Head of caudate nucleus (tissue), 42 donors: ENCODE measurements at regions not wholly inside any gene's neighbourhood (a gene's known extent, or its start where the extent isn't known, plus 50 kb on each side); places are given as distances from the start of the nearest gene placed in this dataset.

Source experiments
- DNase-seq, 42 donors: peaks; one replicate each; pipeline versions ENCODE4 v3.0.0 to v3.0.0-alpha.2; 2020 to 2021; ENCODE audit warnings: mixed read lengths in 7 of 42
- intact Hi-C: fragments of 100-400 bp; cut with DNase I; formaldehyde crosslinking; loops from one replicate; pipeline ENCODE4 v1.15.0; 2022

DNA sequence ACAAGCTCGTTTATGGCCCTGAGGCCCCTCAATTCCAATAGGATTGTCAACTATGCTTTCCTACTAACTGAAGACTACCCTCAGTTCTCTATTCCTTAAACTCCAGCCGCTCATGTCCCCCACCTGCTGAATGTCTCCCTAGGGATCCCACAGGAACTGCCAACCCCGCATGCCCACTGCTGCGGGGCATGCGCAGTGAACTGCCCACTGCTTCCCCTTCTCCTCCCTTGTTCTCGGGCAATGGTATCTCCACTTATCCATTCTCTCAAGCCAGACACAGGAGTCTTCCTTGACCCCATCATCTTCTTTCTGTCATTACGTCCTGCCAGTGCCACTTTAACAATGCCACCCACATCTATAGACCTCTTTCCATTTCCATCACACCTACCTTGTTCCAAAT is 90.0 kb downstream of the FGF18 start:
- intact Hi-C loops, result no loop called here
- no peak for DNase-seq

DNA sequence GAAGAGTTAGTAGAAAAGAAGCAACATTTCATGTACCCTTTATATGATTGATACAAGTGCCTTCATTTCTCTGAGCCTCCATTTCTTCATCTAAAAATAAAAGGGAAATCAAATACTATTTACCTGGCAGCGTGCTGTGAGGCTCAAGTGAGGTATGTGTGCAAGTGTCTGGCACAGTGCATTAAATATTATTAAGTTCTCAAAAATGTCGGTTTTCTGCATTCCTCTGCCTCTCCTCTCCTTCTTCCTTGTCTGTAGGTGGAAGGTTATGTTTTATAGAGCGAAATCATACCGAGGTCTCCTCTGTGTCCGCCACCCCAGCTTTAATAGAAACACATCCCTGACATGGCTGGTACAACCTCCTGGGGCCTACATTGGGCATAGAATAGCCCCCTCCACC is 93.0 kb downstream of the FGF18 start:
- intact Hi-C loops, result no loop called here
- DNase-seq, result no peak

DNA sequence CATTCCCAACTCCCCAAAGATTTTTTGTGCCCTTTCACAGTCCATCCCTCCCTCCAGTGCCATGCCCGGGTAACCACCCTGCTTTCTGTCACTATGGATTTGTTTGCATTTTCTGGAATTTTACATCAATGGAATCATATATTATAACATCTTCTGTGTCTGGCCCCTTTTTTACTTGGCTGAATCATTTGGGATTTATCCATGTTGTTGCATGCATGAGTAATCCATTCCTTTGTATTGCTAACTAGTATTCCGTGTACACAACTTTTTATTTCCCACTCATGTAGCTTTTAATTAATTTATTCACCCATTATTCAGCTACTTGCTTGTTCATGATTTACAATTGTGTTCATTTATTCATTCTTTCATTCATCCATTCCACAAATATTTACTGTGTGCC is 94.1 kb downstream of the FGF18 start:
- no peak for DNase-seq
- intact Hi-C loops, result no loop called here

DNA sequence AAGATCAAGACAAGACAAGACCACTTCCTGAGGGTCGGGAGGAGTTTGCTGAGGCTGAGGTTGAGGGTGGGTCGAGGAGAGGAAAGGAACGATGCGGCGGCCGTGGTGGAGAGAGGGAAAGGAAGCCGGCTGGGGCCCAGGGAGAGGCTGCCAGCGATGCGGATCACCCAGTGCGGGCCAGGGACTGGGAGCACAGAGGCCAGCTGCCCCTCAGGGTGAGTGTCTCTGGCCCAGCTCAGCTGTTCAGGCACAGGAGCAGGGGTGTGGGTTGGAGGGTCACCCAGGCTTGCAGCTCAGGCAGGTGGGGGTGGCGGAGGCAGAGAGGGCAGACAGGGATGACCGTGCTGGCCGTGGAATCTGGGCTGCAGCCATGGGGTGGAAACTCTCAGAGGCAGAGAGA is 99.5 kb downstream of the FGF18 start:
- intact Hi-C loops, result no loop called here
- no peak for DNase-seq

DNA sequence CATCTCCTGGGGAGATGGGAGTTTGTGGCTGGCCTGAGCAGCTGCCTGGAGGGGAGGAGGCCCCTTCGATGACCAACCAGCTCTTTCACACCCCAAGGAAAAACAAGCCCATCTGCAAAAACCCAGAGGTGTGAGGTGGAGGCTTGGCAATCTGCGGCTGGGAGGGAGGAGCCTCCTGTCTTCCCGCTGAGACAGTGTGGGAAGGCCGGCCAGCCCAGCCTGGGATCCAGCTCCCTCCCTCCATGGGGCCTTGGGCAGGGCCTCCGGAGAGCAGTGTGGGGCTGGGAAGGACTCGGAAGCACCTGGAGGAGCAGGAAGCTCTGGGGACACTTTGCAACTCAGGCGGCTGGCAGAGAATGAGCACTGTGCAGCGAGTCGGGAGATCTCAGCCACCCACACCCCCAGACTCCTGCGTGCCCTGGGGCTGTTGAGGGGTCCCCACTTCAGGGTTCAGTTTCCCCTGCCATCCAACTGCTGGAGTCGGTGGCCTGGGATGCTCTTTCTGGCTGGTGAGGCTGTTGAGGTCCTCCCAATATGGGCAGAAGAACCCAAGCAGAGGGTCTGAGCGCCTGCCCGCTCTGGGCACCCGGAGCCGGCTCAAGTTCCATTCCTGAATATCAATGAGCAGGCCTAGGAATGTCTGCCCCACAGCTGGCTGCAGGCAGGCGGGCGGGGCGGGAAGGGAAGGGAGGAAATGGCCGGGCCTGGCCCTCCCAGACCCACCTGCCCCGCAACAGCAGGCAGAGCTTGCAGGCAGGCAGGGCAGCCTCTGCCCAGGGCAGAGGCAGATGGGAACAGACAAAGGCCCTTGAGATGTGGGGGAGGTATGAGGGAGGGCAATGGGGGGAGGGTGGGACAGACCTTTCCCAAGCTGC is 101.1 kb downstream of the FGF18 start:
- intact Hi-C loops, result no loop called here
- DNase-seq, result no peak

DNA sequence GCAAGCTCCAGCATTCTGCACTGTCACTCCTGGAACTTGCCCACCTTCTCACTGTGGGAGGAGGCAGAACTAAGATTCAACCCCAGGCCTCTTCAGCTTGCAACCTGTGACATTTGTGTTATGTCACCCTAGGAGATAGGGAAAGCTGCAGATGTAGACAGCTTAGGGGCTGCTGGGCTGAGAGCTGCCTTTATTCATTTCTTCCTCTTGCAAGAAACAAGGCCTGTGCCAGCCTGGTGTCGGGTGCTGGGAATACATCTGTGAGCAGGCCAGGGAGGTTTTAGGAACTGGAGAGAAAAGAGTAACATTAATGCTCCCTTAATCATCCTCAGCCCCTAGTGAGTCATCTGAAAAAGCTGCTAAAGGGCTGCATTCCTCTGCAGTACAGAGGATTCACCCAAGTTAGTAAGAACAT is 101.8 kb downstream of the FGF18 start:
- DNase-seq, result peak in 37 of 42 donors; percentile 1 to 77 (median 33)
- intact Hi-C loops, result no loop called here

DNA sequence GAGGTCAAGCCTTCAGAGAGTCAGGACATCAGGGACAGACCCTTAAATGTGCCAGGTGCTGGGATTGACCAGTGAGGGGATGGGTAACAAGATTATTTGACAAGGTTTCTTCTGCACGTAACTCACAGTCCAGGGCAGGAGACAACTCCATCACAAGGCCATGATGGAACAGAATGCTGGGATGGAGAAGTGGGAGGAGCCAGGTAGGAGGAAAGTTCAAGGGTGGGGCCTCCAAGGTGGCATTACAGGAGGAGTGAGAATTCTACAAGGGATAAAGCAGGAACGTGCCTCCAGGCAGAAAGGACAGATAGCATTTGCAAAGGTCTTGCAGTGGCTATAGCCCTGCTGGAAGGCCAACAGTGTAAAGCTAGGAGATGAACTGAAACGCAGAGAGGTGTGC is 102.2 kb downstream of the FGF18 start:
- no peak for DNase-seq
- intact Hi-C loops, result no loop called here

DNA sequence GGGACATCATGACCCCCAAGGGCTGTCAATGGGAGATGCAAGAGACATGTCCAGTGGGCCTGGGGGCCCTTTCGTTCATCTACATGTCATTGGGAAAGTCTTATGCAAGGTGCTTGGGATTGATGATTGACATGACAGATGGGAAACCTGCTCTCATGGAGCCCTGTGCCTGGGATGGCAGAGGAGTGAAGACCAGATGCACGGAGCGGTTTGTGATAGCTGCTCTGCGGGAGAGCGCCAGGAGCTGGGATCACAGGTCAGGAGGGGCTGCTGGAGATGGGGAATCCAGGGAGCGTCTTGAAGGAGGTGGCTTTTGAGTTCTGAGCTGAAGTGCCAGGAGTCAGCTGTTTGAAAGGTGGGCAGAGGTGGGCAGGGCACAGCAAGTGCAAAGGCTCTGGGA is 104.3 kb downstream of the FGF18 start:
- no peak for DNase-seq
- intact Hi-C loops, result no loop called here

DNA sequence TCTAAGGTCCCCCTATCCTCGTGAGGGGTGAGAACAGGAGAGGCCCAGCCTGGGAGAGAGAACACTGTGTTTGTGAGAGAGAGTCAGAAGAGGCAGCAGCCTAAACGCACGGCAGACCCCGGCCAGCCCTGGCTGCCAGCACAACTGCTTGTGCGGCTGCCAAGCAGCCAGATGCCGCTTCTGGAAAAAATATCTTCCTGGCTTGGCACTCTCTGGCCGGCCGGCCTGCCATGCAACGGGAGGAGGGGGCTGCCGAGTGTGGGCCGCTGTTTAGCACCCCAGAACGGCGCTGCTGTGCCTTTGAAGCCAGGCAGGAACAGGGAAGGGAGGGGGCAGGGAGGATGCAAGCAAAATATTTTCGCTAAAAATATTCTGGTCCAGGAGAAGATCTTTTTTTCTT is 105.0 kb downstream of the FGF18 start:
- peak in 10 of 42 donors; percentile 6 to 38 (median 13) for DNase-seq
- intact Hi-C loops, result no loop called here

DNA sequence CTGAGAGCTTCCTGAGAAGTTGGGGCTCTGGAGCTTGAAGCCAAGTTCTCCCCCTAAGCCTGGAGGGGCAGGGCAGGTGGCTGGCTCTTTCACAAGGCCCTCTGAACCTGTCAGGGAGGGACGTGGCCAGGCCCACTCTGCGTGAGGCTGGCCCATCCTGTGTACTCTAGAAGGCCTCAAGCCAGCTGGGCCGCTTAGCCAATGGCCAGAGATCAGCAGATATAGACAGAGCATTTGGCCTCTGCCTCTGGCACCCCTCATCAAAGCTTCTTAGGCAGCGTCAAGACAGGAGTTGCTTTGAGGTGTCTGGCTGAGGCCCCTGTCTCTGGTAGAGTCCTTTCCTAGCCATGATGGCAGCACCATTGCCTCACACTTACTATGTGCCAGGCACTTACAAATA is 105.6 kb downstream of the FGF18 start:
- no peak for DNase-seq
- intact Hi-C loops, result no loop called here

DNA sequence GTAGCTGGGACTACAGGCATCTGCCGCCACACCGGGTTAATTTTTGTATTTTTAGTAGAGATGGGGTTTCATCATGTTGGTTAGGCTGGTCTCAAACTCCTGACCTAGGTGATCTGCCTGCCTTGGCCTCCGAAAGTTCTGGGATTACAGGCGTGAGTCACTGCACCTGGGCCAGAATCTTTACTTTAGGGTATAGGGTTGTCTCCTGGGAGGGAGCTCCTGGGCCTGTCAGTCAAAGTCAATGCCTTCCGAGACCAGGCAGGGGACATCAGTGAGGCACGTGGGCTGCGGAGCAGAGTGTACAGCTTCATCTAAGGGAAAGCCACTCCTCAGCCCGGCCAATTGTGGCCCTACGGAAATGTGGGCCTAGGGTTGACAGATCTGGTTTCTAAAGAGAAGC is 108.6 kb downstream of the FGF18 start:
- no peak for DNase-seq
- intact Hi-C loops, result no loop called here

DNA sequence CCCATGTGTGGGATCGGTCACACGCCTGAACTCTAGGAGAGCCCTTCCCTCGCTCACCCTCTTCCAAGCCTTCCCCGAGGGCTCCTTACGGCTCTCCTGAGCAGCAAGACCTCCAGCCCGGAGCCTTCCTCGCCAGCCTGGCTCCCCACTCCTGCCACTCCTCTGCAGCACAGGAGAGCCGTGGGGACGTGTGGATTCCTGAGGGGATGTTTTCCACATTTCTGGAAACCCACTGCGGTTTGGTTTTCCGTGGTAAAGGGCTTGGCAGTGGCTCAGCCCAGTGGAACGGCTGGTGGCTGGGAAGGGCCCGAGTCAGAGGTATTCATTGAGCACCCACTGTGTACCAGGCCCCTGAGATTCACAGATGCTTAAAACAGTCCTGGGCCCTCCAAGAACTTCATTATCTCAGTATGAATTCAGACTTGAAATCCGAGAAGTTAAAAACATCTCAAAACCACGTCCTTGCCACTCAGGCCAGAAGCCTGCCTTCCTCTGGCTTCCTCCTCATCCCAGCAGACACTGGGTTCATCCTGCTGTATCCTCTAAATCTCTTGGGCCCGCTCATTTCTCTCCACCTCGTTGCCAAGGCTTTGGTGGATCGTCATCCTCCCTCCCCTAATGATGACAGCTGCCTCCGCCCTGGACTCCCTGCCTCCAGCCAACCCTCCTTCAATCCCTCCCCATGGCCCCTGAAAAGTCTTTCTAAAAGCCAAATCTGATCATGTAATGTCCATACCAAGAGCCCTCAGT is 109.6 kb downstream of the FGF18 start:
- intact Hi-C loops, result no loop called here
- DNase-seq, result peak in 1 of 42 donors; percentile 27

DNA sequence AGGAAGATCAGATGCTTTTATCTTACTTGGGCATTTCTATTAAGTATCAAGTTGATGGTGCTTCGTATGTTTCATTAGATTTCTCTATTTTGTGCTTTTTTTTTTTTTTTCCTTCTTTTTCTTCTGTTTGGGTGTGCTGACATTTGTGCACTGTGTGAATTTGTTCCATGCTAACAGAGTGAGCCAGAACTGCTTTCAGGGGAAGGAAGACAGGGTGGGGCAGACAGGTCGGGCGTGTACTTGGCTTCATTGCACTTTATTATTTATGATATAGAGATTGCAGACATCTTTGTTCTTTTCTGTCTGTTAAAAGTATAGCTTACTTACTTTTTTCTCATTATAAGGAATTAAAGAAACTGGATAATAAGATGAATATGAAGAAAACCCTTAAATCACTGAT is 112.2 kb downstream of the FGF18 start:
- DNase-seq, result no peak
- intact Hi-C loops, result no loop called here

DNA sequence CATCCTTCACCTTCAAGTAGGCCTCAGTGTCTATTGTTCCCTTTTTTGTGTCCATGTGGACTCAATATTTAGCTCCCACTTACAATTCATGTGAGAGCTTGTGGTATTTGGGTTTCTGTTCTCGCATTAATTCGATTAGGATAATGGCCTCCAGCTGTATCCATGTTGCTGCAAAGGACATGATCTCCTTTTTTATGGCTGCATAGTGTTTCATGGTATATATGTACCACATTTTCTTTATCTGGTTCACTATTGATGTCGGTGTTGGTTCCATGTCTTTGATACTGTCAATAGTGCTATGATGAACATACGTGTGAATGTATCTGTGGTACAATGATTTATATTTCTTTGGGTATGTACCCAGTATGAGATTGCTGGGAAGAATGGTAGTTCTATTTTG is 113.7 kb downstream of the FGF18 start:
- DNase-seq, result no peak
- intact Hi-C loops, result no loop called here

DNA sequence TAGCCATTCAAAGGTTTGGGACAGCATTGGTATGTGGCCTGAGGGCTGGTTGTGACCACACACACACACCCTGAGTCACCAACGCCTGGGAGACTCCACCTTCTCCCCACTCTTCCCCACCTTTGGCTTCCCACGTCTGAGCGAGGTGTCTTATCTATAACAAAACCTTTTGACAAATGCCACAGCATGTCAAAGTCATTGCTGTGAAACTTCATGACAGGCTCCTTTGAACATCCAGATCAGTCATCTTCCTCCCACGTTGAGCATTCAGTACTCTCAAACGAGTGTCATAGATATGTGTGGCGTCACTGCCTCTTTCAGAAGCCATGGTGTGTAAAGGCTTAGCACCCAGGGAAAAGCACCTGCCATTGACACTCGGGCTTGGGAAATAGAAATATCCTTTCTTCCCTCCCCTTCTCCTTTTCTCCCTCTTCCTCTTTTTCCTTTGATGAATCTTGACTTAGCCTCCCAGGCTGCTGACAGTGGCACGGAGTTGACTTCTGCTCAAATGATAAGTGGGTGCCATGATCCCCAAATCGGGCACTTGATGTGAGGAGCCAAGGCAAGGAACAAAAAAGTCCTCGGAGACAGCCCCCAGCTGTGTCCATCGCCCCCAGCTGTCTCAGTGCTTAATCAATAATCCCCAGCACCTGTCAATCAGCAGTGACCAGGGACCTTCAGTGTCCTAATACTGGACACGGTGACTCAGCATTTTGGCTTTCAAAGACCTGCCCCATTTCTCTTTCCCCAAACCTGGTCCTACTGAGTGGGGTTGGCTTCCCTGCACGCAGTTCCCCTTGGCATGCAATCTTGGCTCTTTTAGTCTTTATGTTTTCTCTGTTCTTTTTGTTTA is 114.8 kb downstream of the FGF18 start:
- DNase-seq, result peak in 12 of 42 donors; percentile 9 to 82 (median 36)
- intact Hi-C loops, result no loop called here

DNA sequence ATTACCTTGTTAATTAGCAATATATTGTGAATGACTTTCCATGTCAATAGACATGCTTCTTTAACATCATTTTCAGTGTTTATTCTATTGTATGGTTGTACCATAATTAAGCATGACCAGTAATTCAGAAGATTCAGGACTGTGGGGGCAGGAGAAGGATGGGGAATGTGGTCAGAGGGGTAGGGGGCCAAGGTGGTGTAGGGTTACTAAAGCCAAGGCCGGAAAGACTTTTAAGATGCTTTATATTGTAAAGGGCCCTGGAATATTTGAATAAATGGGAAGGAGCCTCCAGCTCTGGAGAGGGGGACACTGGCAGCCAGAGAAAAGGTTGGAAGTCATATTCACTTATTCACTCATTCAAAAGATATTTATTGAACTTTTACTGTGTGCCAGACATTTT is 115.7 kb downstream of the FGF18 start:
- intact Hi-C loops, result no loop called here
- DNase-seq, result peak in 1 of 42 donors; percentile 3

DNA sequence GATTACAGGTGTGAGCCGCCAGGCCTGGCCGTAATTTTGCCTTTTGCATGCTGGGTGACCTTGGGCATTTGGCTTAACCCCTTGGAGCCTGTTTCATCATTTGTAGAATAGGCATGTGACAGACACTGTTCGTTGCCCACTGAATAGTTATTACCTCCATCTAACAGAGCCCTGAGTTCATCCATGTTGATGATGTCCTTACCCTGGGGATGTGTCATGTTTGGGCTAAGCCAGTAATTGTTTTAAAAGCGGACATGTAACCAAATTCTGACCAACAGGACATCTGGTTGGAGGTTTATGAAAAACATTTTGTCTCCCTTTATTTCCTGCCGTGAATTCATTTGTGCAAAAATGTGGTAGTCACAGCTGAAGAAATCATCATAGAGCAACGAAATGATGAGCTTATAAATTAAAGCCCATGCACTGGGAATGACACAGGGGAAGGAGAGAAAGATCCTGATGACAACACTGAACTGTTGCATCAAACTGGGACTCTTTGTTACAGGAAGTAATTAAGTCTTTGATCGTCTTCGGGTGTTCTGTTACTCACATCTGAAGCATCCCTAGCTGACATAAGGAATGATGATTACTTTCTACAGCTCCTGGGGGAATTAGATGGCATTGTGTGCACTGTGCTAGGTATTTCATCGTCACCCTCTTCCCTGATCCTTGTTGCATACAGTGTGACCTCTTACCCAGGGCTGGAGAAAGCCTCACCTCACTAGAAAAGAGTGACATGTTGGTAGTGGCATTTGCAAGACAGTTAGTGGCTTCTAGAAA is 117.8 kb downstream of the FGF18 start:
- DNase-seq, result no peak
- intact Hi-C loops, result no loop called here

DNA sequence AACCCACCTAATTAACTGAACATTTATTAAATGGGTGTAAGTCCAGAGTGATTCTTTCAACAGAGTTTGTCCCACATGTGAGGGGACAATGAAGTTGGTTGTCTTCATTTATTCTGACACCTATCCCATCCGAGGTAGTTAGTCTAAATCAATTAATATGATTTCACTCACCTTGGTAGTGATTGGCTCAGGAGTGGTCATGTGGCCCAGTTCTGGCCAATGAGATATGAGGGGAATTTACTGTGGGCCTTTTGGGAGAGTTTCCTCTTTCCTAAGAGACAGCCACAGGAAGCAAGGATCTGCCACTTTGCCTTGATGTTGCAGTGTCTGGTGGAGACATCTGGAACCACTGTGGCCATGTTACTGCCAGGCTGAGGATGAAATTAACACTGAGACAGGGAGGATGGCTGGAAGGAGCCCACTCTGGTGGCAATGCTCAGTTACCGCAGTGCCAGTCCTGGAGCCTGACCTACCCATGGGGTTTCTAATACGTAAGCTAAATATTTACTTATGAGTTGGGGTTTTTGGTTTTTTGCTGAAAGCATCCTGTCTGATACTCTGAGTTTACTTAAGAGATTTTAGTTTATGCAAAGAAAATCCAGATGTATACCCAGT is 118.6 kb downstream of the FGF18 start:
- peak in 1 of 42 donors; percentile 14 for DNase-seq
- intact Hi-C loops, result no loop called here
